NCI-H1436 treated with DMSO at 0.1 percent for 48 hours (cell line): ENCODE measurements at regions not wholly inside any gene's neighbourhood (a gene's known extent, or its start where the extent isn't known, plus 50 kb on each side); places are given as distances from the start of the nearest gene placed in this dataset.

Experiments
- DNase-seq: peaks from one replicate; lab custom pipeline; 2025; lab: John Stamatoyannopoulos, UW

GRCh38 chr7:94274828-94275227 lies 119.9 kb upstream of the COL1A2 start:
- DNase-seq = no peak

GRCh38 chr7:94276027-94276426 lies 118.7 kb upstream of the COL1A2 start:
- no peak for DNase-seq

- DNase-seq = no peak
Observed at GRCh38 chr7:94276795-94277194, 117.9 kb upstream of the COL1A2 start.

GRCh38 chr7:94277236-94277635 lies 117.5 kb upstream of the COL1A2 start:
- no peak for DNase-seq

GRCh38 chr7:94280851-94281250 lies 113.8 kb upstream of the COL1A2 start:
- DNase-seq = no peak

- DNase-seq = no peak
Observed at GRCh38 chr7:94284104-94284503, 110.6 kb upstream of the COL1A2 start.

GRCh38 chr7:94286111-94286510 lies 108.6 kb upstream of the COL1A2 start:
- DNase-seq = no peak

GRCh38 chr7:94288096-94288495 lies 106.6 kb upstream of the COL1A2 start:
- DNase-seq = no peak

DNA sequence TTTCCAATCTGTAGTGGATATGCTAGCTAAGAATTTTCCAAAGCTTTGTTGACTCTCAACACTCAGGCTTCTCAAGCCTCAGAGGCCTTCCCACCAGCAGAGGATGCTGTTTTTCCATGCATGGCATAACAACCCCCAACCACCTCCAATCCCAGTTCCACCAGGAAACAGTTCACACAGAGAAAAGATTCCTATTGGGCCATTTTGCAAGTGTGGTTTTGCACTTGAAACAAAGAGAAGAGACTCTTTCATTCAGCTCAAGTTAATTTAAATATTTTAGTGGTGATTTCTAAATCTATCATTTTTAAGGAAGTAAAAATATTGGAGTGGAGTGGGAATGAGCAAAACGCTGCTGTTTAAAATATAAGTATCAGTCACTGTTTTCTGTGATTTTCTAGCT lies 105.6 kb upstream of the COL1A2 start:
- peak; percentile 66 for DNase-seq

- no peak for DNase-seq
Observed at GRCh38 chr7:94294471-94295131, 100.1 kb upstream of the COL1A2 start.

GRCh38 chr7:94295850-94296249 lies 98.8 kb upstream of the COL1A2 start:
- DNase-seq = peak; percentile 21

GRCh38 chr7:94296881-94297280 lies 97.8 kb upstream of the COL1A2 start:
- no peak for DNase-seq

- DNase-seq = no peak
Observed at GRCh38 chr7:94297397-94297838, 97.3 kb upstream of the COL1A2 start.

DNA sequence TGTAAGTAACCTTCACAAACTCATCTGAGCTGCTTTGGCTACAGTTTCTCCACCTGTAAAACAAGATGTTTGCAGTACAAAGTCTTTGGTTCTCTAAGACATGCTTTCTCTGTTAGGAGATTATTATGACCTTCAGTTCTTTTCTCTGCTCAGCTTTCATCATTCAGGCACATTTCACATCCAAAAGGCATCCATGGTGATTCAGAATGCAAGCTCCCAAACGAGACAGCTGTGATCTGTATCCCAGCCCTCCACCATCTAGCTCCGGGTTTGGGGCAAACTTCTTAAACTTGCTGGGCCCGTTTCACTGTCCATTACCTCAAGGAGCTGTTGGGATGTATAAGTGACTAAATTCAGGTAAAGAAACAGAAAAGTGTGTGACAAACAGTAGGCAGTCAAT lies 95.8 kb upstream of the COL1A2 start:
- DNase-seq = no peak

DNA sequence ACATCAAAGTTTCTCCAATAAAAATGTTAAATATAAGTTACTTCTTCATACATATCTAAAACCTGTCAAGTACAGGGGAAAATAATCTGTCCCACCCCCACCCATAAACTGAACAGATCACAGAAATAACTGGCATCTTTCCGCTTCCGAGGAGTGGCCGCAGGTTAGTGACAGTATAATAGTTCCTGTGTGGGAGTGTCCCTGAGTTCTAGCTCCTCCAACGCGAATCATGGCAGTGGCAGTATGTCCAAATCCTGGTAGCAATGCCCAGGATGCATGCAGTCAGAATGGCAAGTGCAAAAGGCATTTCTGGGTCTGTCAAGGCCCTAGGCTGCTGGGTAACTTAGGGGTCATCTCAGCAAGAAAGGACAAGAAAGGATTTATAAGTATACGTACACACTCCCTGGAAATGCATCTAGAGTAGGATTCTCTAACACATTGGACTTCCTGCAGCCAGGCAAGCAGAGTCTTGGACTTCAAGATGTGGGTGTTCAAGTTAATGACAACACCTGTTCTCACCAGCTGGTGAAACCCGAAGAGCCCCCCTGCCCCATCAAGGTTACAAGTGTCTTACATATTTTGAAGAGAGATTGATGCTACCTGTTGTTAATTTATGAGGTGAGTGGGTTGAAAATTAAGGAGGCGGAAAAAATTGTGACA lies 94.4 kb upstream of the COL1A2 start:
- no peak for DNase-seq

DNA sequence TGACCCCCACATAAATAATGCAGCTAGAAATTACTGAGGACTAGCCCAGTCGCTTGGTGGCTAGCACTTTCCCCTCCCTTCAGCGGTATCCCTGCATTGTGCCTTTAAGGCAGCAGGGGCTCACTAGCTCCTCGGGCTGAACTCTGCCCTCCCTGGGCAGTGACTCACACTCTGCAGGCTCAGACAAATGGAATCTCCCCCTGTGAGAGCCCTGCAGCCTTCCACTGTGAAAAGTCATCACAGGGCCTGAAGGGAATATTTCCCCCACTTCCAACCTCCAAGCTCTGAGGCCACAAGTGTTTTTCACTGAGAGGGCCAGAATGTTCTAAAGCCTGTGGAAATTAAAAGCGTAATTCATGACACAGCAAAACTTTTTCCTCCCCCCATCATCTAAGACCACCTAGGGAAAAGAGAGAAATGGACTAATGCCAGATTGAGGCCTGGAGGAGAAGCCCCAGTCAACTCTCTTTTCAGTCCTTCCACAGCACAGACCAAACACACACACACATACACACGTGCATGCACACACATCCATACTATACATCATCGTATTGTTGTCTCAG lies 93.6 kb upstream of the COL1A2 start:
- no peak for DNase-seq

GRCh38 chr7:94303118-94303517 lies 91.6 kb upstream of the COL1A2 start:
- no peak for DNase-seq

GRCh38 chr7:94303695-94304094 lies 91.0 kb upstream of the COL1A2 start:
- no peak for DNase-seq

DNA sequence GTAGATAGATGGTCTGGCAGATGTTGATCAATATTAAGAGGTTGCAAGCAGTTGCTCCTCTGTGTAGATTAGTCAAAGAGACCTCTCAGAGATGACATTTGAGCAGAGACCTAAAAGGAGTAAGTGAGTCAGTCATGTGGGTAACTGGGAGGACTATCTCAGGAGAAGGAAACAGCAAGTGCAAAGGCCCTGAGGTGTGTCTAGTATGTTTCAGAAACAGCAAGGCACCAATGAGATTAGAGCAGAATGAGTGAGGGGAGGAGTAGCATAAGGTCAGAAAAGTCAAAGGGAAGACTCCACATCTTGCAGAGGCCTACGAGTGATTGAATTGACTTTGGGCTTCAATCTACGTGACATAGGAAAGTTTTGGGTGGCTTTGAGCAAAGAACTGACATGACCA lies 89.8 kb upstream of the COL1A2 start:
- no peak for DNase-seq

- DNase-seq = no peak
Observed at GRCh38 chr7:94305836-94306235, 88.9 kb upstream of the COL1A2 start.

- DNase-seq = no peak
Observed at GRCh38 chr7:94307399-94308048, 87.2 kb upstream of the COL1A2 start.

GRCh38 chr7:94311515-94311914 lies 83.2 kb upstream of the COL1A2 start:
- no peak for DNase-seq

GRCh38 chr7:94313926-94314325 lies 80.8 kb upstream of the COL1A2 start:
- no peak for DNase-seq
